NOMO-1 (cell line): ENCODE measurements at regions not wholly inside any gene's neighbourhood (a gene's known extent, or its start where the extent isn't known, plus 50 kb on each side); places are given as distances from the start of the nearest gene placed in this dataset.
"Not testable (repeated sequence)": the region's sequence is repeated elsewhere in the genome, so short reads cannot be mapped to it uniquely, and the experiment has no call there.

Source experiments
- DNase-seq, 2 experiments: peaks; one replicate each; lab custom pipeline; 2025; ENCODE audit not compliant: unreplicated experiment in 2 of 2; lab: John Stamatoyannopoulos, UW

DNA sequence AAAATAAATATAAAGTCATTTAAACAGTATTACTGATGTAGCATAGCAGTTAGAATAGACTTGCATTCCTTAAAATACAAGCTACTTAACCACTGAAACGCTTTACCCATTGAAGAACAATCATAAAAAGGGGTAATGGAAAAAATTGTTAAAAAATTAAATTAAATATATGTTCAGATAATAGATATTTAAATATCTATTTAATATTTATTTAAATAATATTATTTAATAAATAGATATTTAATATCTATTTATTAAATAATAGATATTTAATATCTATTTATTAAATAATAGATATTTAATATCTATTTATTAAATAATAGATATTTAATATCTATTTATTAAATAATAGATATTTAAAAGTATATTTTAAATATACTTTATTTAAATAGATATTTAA is 2410.5 kb downstream of the PCDH7 start:
- not testable (repeated sequence) for DNase-seq

DNA sequence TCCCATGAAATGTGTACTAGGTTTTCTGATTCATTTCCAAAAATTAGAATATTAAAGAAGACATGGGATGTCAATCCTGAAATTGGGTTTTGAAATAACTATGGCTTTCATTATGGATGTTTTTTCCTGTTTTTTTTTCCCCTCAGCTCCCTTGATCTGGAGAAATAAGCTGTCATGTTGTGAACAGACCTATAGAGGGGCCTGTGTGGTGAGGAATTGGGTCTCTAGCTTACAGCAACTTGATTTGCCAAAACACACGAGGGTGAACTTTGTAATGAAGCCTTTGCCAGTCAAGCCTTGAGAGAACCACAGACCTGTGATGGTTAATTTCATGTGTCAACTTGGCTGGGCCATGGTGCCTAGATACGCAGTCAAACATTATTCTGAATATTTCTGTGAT is 2413.6 kb downstream of the PCDH7 start:
- DNase-seq: no peak

DNA sequence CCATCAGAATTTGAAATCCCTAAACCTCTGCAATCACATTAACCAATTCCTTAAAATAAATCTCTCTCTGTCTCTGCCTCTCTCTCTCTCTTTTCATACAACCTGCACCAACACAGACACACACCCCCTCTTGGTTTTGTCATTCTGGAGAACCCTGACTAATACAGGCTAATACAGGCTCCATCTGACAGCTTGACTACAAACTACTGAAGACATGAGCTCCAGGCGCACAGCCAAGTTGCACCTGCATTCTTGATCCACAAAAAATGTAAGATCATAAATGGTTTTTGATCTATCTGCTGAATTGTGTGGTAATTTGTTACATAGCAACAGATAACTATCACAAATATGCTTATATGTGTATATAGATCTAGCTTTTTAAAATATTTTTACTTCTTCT is 2414.2 kb downstream of the PCDH7 start:
- no peak for DNase-seq

- DNase-seq: no peak
Measured at GRCh38 chr4:33149658-33150524, 2429.7 kb downstream of the PCDH7 start.

DNA sequence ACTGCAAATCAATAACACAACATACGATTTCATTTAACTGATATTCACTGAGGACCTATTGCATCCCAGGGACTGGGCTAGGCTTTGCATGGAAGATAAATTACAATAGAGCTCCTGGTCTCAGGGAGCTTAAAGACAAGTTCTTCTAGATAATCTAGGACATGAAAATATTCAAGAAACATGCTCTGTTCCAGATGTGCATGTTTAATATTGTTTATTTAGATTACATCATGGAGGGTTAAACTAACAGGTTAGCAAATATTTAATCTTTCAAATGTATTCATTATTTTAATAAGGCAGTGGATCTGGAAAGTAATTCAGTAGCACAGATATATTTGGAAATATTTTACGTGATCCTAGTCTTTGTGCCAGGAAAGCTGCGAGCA is 2430.3 kb downstream of the PCDH7 start:
- DNase-seq: no peak

GRCh38 chr4:33160126-33160525 is 2440.0 kb downstream of the PCDH7 start:
- DNase-seq: no peak

- no peak for DNase-seq
Measured at GRCh38 chr4:33161202-33161601, 2441.0 kb downstream of the PCDH7 start.

DNA sequence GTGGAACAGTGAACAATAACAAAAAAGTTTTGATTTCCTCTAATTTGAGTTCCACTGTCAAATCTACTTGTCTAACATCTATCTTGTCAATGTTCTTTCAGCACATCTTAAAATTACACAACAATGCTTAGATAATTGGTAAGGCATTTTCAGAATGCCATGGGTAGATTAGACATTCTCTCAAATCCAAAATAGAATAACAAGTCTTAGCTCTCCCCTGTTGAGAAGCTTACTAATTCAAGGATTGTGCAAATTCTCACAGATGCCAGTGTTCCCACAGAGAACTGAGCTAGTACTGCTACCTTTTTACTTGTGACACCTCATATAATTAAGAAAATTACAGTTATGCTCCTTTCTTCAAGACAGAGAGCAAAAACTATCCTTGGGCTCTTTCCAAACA is 2442.0 kb downstream of the PCDH7 start:
- DNase-seq: no peak

DNA sequence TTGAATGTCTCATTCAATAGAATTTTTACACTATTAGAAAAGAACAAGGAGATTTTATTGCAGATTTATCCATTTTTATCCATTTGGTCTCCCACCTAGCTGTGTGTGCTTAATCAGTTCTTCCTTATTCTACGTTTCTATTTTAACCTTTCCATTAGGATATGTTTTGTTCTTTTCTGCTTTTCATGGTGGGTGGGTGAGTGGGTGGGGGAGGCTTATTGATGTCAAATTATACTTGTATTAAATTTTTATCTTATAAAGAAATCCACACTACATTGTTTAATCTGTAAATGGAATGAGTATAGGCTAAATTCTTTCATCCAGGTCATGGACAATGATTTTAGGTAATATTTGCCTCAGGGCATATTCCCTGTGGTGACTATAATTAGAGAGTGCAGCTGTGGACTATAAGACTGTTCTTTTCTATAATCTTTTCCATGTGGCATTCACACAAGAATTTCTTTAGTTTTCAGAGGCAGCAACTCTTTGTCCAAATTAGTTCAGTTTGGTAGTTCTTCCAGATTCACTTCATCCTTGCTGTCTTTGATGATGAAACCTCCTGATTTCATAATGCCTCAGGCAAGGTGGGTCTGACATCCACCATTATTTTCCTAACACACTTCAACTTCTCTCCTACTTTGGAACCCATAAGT is 2451.8 kb downstream of the PCDH7 start:
- no peak for DNase-seq

- DNase-seq: no peak
Measured at GRCh38 chr4:33176566-33176965, 2456.4 kb downstream of the PCDH7 start.

DNA sequence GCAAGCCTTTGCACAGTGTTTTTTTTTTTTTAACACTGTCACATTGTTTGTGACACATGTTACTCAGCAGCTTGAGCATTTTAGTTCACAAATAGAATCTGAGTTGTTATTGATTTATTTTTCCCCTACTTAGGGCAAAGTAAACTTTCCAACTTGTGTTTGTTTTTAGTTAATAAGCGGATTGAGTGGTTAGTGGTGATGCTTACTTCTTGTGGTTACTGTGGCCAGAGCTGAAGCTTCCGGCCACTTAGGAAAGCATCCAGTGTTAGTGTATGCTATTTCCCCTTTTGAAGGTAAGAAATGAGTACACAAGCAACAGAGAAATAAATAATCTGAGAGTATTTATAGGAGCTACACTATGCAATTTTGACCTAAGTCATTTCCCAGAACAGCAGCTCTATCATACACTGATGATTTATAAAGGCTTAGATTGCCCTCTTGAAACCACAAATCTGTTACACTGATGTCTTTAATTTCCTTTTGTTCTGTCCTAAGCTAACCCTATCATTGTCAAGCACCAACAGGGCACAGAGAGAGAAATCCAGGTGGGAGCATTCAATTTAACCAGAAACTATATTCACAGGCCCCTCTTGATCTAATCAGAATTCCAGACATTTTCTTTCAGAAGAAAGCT is 2464.6 kb downstream of the PCDH7 start:
- DNase-seq: peak; percentile 16 to 71

DNA sequence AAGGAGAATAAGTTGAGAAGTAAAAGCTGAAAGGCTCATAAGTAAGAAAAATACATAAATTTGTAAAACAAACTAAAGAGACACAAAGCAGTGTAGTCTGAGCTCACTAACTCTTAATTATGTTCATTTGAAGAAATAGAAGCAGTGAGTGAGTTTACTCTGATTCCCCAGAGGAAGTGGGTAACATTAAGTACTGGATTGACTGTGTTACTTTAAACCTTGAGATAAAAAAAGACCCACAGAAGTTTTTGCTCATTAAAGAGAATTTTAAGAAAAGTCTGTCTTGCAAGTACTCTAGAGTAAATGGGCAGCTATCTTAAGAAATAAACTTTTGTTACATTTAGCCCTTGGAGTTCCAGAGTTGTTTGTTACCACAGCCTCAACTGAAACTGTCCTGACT is 2466.9 kb downstream of the PCDH7 start:
- no peak for DNase-seq

GRCh38 chr4:33188733-33189132 is 2468.6 kb downstream of the PCDH7 start:
- DNase-seq: no peak

GRCh38 chr4:33189169-33189568 is 2469.0 kb downstream of the PCDH7 start:
- no peak for DNase-seq

DNA sequence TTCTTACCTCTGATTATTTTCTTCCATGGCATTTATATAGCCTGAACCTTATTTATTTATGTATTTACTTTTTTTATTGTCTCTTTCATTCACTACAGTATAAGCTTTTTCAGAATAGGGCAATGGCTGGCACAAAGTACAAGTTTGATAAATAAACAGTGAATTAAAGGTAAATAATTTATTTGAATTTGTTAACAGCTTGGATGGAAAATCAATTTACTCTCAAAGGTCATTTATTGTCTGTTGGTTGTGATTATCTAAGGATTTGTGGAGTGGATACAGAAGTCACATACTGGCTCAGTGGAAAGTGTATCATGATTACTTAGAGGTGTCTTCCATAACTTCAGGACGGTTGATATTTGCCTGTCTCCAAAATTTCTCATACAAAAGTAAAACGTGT is 2472.9 kb downstream of the PCDH7 start:
- DNase-seq: no peak

- DNase-seq: no peak
Measured at GRCh38 chr4:33200377-33200776, 2480.2 kb downstream of the PCDH7 start.

DNA sequence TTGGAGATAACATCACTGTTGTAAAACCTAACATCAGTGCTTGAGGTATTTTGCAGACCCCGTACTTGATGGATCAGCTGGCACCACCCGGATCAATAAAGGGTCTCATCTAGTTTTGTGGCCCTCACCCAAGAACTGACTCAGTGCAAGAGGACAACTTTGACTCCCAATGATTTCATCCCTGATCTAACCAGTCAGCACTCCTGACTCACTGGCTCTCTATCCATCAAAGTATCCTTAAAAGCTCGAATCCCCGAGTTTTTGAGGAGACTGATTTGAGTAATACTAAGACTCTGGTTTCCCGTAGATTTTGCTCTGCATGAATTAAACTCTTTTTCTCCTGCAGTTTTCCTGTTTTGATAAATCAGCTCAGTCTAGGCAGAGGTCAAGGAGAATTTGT is 2498.1 kb downstream of the PCDH7 start:
- DNase-seq: no peak

- DNase-seq: no peak
Measured at GRCh38 chr4:33226133-33226532, 2506.0 kb downstream of the PCDH7 start.

DNA sequence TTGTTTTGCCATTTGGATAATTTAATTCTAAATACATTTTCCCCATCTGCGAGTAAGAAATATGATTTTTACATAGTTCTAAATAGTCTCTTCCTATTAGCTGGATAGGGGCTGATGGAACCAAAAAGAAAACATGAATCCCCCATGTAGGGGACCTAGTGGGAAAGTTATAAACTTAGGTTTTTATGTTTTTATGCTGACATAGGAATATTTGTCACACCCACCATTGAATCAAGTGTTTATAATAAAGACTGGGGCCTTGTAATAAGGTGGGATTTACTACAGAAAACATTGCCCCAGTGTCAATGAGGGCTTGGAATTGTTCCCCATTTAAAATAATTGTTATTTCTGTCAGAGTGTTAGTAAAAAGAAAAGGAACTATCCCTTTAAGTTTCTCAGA is 2506.6 kb downstream of the PCDH7 start:
- no peak for DNase-seq

DNA sequence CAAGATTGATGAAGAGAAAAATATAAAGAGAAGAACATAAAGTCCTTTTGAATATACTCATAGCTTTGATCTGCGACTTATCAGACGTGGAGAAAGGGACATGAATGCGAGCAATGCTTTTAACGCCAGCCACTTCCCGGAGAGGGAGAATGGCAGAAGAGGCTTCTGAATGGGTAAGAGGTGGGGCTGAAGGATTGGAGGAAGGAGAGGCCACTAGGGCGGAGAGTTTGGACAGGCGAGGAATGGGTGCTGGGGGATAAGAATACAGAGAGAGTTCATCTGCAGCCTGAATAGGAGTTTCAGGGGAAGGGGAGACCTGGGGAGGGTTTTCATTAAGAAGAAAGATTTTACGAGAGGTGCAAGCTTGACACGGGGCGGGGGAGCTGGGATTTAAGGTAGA is 2534.9 kb downstream of the PCDH7 start:
- DNase-seq: no peak

- no peak for DNase-seq
Measured at GRCh38 chr4:33255507-33255906, 2535.3 kb downstream of the PCDH7 start.

GRCh38 chr4:33262824-33263223 is 2542.7 kb downstream of the PCDH7 start:
- no peak for DNase-seq
